Adrenal gland (tissue), 9 donors: ENCODE measurements at regions not wholly inside any gene's neighbourhood (a gene's known extent, or its start where the extent isn't known, plus 50 kb on each side); places are given as distances from the start of the nearest gene placed in this dataset.

Experiments used
- DNase-seq, 7 donors: peaks; one replicate each; pipeline ENCODE4 v3.0.0-alpha.2; 2019 to 2020
- H3K27ac ChIP-seq, 5 donors: fragments of 200-600 bp; sonication (generic) in 4 of 5; 1 replicate in 3 of 5; 2 replicates in 2 of 5; pipeline versions ENCODE4 v1.5.1 to v1.8.0; 2016 to 2020; ENCODE audit warnings: mild to moderate bottlenecking in 1 of 5
- H3K27me3 ChIP-seq: fragments of 200-600 bp; 2 replicates; pipeline ENCODE4 v1.8.0; 2021
- H3K36me3 ChIP-seq, 2 donors: fragments of 200-600 bp; replicated peaks in 1 of 2; 1 replicate in 1 of 2; 2 replicates in 1 of 2; pipeline versions ENCODE4 v1.5.1 to v1.8.0; 2018 to 2022
- H3K4me1 ChIP-seq, 2 donors: fragments of 200-600 bp; replicated peaks in 1 of 2; 1 replicate in 1 of 2; 2 replicates in 1 of 2; pipeline versions ENCODE4 v1.5.1 to v1.8.0; 2018 to 2021
- H3K4me3 ChIP-seq, 4 donors: fragments of 200-600 bp; sonication (generic) in 3 of 4; one replicate each; pipeline ENCODE4 v1.5.1; 2016 to 2018
- H3K9me3 ChIP-seq, 3 donors: fragments of 200-600 bp; sonication (generic) in 1 of 3; replicated peaks in 1 of 3; 1 replicate in 2 of 3; 2 replicates in 1 of 3; pipeline versions ENCODE4 v1.5.1 to v1.8.0; 2016 to 2021
- CTCF ChIP-seq, 6 experiments: fragments of 450-650 bp in 4 of 6; fragments of 200-600 bp in 2 of 6; sonication (generic) in 1 of 6; IDR thresholded peaks; 1 replicate in 5 of 6; 2 replicates in 1 of 6; pipeline versions ENCODE4 v1.5.1 to v1.8.0; 2016 to 2021; ENCODE audit warnings: antibody characterized with exemption in 6 of 6, mild to moderate bottlenecking in 2 of 6, moderate library complexity in 1 of 6
- POLR2A ChIP-seq, 2 donors: fragments of 450-650 bp; IDR thresholded peaks; one replicate each; pipeline ENCODE4 v1.6.1; 2017; ENCODE audit warnings: antibody characterized with exemption in 2 of 2, mild to moderate bottlenecking in 2 of 2, moderate library complexity in 1 of 2
- WGBS, 4 donors: extraction: QIAGEN DNeasy Blood & Tissue Kit in 2 of 4; methylation state at CpG; one replicate each; pipeline versions ENCODE4 v1.1.5 to v1.1.7; 2013 to 2017; 5-methylcytosine and 5-hydroxymethylcytosine counted together
- intact Hi-C, 2 donors: fragments of 100-400 bp; cut with DNase I; formaldehyde crosslinking; loops; one replicate each; pipeline versions ENCODE4 v1.14.1 to v1.15.0; 2022 to 2023
- donor health status: healthy with polysubstance abuse.
- donor health status: Bipolar disorder and iron deficiency.
- donor health status: DM: yes; HTN: yes; CAD: no.
- donor health status: DM: no; HTN: no; CAD: no.
- donor health status: DM: no; HTN: no; CAD: no.

- no peak for TF ChIP-seq POLR2A (IDR thresholded peaks at IDR 0.05)
- no peak for TF ChIP-seq CTCF (IDR thresholded peaks at IDR 0.05)
- Histone ChIP-seq H3K4me1 (no peaks in the 10 kb centered on the region), H3K4me3 (no peak overlapping the region), H3K27ac (no peak overlapping the region), H3K36me3 (no peaks in the 10 kb centered on the region), H3K9me3 (no peaks in the 10 kb centered on the region), H3K27me3 (no peaks in the 10 kb centered on the region)
- WGBS, 4 donors = 86 to 95% (median 92%) methylated on average over 1 of the region's 1 CpG
- DNase-seq = no peak
- intact Hi-C loops = no loop called here
These were observed 163.3 kb upstream of the PABPC4L start for GRCh38 chr4:134364928-134365327.

- H3K36me3 ChIP-seq = no peaks in the 10 kb centered on the region
- H3K27me3 ChIP-seq = no peaks in the 10 kb centered on the region
- intact Hi-C loops = no loop called here
- TF ChIP-seq POLR2A (IDR thresholded peaks at IDR 0.05) (no peak), CTCF (IDR thresholded peaks at IDR 0.05) (no peak)
- whole genome bisulfite sequencing, 4 donors = 58 to 79% (median 71%) methylated on average over 2 of the region's 2 CpGs
- no peak for DNase-seq
- no peaks in the 10 kb centered on the region for H3K9me3 ChIP-seq
- no peak overlapping the region for H3K4me3 ChIP-seq
- H3K4me1 ChIP-seq = no peaks in the 10 kb centered on the region
- H3K27ac ChIP-seq = no peak overlapping the region
These were observed 143.7 kb upstream of the PABPC4L start for GRCh38 chr4:134345244-134345643.

GRCh38 chr4:134343656-134344055, 142.1 kb upstream of the PABPC4L start:
- DNase-seq = no peak
- intact Hi-C loops = no loop called here
- H3K9me3 ChIP-seq = no peaks in the 10 kb centered on the region
- H3K36me3 ChIP-seq = no peaks in the 10 kb centered on the region
- TF ChIP-seq POLR2A (IDR thresholded peaks at IDR 0.05) (no peak), CTCF (IDR thresholded peaks at IDR 0.05) (no peak)
- 81 to 96% (median 89%) methylated on average over 5 of the region's 5 CpGs for WGBS, 4 donors
- no peak overlapping the region for H3K27ac ChIP-seq
- no peak overlapping the region for H3K4me3 ChIP-seq
- no peaks in the 10 kb centered on the region for H3K27me3 ChIP-seq
- no peaks in the 10 kb centered on the region for H3K4me1 ChIP-seq

GRCh38 chr4:134343081-134343480, 141.5 kb upstream of the PABPC4L start:
- Histone ChIP-seq H3K4me3 (no peak overlapping the region), H3K4me1 (no peaks in the 10 kb centered on the region), H3K36me3 (no peaks in the 10 kb centered on the region), H3K27ac (no peak overlapping the region), H3K9me3 (no peaks in the 10 kb centered on the region), H3K27me3 (no peaks in the 10 kb centered on the region)
- DNase-seq = no peak
- intact Hi-C loops = no loop called here
- TF ChIP-seq CTCF (IDR thresholded peaks at IDR 0.05) (no peak), POLR2A (IDR thresholded peaks at IDR 0.05) (no peak)
- 1 to 48% (median 39%) methylated on average over 2 of the region's 2 CpGs for WGBS, 4 donors
